Ramos (cell line): ENCODE measurements at regions not wholly inside any gene's neighbourhood (a gene's known extent, or its start where the extent isn't known, plus 50 kb on each side); places are given as distances from the start of the nearest gene placed in this dataset.

Source experiments
- in situ Hi-C: fragments of 300-500 bp; cut with MboI; formaldehyde crosslinking; loops from one replicate; pipeline ENCODE4 v1.14.3; 2022; ENCODE audit warnings: low sequenced_read_pairs; ENCODE audit not compliant: unreplicated experiment

GRCh38 chr1:4108331-4108730 is 208.3 kb upstream of the C1orf174 start:
- in situ Hi-C loops: no loop called here

GRCh38 chr1:4108758-4109627 is 208.9 kb upstream of the C1orf174 start:
- in situ Hi-C loops: no loop called here

GRCh38 chr1:4109628-4109940 is 209.5 kb upstream of the C1orf174 start:
- in situ Hi-C loops: no loop called here

GRCh38 chr1:4110888-4111287 is 210.8 kb upstream of the C1orf174 start:
- in situ Hi-C loops: no loop called here

DNA sequence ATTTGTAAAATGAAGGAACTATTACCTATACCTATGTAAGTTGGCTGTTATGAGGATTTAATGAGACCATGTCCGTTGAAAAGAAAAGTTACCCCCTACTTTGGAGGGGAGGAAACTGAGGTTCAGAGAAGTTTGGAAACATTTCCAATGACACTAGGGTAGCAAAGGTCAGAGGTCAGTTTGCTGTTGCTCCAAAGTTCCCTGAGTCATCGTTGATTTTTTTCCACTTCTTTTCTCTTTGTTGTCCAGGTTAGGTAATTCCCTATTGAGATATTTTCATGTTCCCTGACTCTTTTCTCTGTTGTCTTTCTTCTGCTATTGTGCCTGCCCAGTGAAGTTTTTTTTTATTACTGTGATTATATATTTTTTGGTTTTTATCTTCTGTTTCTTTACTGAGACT is 213.8 kb upstream of the C1orf174 start:
- in situ Hi-C loops: no loop called here

DNA sequence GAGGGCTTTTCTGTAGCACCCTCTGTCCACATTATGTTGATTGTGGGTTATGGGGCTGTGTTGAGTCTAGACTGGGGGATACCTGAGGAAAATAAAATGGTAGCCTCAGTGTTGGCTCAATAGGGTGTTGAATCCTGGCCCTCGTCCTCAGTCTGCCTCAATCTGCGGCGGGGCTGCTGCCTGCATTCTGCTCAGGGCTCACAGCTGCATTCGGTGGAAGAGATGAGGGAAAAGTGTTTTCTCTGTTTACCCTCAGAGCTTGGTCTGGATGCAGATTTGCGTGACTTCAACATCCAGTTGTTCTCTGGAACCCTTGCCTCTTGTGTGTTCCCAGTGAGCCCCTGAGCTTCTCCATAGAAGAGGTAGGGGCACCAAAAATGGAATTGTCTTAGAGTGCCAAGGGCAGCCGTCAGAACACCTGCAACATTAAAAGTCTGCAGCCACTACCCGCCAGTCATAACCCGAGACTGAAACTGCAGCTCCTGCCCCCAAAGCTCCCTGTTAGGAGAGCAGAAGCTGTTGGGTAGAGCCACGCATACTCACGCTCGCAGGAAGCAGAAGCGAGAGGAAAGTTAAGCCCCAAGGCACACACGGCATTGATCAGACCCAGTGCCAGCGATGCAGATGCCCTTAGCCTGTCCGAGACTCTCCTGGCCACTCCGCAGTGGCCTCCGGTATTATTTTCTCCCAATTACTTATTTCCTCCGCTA is 215.3 kb upstream of the C1orf174 start:
- in situ Hi-C loops: no loop called here

GRCh38 chr1:4117196-4117595 is 217.1 kb upstream of the C1orf174 start:
- in situ Hi-C loops: no loop called here

DNA sequence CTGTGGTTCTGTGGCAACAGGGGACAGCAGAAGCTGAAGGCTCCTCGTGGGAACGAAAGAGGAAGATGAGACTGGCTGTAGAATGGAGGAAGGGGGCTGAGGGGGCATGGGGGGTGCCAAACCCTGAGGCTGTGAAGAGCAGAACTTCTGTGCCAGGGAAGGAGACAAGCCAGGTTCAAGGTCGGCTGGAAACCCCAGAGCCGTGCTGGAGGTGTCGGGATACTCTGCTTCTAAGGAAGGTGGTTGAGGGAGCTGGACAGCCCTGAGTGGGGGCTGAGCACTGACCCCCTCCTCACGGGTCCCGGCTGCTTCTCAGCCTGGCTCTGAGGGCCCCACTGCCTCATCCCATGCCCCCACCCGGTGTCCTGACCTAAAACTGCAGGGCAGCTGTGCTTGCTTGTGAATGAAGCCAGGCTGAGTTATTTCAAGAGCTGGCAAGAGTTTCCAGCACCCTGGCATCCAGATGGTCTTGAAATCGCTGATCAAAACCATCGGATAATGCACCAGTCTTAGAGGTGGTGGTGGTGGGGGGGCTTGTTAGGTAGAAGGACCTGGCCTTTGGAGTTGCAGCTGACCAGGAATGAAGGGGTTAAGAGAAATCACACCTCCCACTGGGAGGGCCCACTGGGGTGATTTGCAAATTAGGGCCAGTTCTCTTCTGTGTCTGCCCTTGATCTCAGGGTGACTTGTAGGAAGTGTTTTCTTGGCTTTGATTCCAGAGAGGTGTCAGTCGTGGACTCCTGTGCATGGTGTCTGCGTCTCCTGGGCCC is 218.9 kb upstream of the C1orf174 start:
- in situ Hi-C loops: no loop called here

DNA sequence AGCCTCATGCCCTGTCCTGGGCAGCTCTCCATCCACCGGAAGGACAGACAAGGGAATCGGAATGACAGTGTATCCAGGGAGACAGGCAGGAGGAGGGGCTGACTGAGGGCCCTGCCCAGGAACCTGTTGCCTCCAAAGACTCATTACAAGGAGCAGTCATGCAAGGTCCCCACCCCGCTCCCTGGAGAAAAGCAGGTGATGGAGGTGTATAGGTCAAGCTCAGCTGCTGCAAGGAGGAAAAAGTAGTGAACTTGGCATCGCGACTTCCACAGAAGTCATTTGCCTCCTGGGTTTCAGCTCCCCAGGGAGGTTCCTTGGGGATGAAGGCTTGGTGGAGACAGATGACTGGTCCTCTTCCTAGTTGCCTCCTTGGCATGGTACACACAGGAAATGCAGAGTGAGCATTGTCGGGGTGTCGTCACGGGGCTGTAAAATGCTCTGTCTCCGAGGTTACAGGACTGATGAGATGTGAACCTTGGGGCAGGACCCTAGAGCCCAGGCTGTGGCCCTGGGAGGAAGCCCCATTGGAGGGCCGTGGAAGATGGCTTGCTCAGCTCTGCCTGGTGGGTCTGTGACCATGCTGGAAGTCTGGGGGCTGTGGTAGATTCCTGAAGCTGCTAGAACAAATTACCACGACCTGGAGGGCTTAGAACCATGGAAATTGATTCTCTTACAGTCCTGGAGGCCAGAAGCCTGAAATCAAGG is 219.6 kb upstream of the C1orf174 start:
- in situ Hi-C loops: no loop called here

- in situ Hi-C loops: no loop called here
Measured at GRCh38 chr1:4120557-4121292, 220.7 kb upstream of the C1orf174 start.

GRCh38 chr1:4121293-4121684 is 221.2 kb upstream of the C1orf174 start:
- in situ Hi-C loops: no loop called here

DNA sequence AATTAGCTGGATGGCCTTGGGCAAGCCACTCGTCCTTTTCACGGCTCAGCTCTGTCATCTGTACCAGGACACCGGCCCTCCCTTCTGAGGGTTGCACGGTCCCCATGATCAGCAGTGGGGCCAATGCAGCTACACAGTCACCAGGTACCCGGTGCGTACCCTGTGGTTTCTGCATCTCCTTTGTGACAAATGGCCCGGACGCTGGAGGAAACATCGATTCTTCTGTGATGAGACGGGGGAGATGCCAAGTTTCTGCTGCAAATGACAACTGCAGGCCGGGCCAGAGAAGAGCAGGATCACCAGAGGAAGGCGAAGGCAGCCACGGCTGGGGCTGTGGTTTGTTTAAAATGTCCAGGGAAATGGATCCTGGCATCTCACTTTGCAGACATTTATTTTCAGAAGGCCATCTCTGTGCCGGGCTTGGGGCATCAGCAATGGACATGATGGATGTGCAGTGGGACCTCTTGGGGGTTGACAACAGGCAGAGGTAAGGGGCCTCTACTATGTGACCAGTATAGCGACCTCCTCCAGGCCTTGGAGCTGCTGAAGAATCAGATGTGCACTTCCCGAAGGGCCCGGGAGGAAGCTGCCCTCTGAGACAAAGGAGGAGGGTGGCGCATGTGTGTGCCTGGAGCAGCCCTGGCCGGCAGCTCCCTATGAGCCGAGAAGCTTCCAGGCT is 221.9 kb upstream of the C1orf174 start:
- in situ Hi-C loops: no loop called here

DNA sequence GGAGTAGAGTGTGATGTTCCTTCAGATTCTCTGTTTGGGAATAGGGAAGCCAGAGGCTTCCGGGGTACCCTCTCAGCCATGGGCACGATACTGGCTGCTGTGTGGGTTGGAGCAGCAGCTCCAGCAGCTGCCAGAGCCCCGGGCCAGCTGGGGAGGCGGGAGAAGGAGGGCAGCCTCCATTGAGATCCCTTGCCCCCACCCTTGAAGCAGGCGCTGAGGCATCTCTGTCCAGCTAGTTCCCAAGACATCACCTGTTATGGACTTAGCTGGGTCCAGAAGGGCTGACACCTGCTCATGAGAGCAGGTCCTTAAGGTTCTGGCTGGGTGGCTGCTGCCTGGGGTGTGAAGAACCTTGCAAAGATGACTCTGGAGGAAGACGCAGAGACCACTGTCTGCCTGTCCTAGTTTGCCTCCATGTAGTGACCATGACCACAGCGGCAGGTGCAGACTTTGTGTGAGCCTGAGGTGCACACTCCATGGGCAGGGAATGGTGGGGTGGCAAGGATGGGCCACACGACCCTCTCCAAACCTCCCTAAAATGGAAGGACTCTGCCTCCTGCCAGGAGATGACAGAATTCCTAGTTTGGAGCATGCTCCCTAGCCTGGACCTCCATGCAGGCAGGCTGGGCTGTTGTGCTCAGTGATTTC is 222.6 kb upstream of the C1orf174 start:
- in situ Hi-C loops: no loop called here

GRCh38 chr1:4124631-4125145 is 224.6 kb upstream of the C1orf174 start:
- in situ Hi-C loops: no loop called here

GRCh38 chr1:4126251-4126650 is 226.2 kb upstream of the C1orf174 start:
- in situ Hi-C loops: no loop called here

- in situ Hi-C loops: no loop called here
Measured at GRCh38 chr1:4126731-4127591, 226.9 kb upstream of the C1orf174 start.

DNA sequence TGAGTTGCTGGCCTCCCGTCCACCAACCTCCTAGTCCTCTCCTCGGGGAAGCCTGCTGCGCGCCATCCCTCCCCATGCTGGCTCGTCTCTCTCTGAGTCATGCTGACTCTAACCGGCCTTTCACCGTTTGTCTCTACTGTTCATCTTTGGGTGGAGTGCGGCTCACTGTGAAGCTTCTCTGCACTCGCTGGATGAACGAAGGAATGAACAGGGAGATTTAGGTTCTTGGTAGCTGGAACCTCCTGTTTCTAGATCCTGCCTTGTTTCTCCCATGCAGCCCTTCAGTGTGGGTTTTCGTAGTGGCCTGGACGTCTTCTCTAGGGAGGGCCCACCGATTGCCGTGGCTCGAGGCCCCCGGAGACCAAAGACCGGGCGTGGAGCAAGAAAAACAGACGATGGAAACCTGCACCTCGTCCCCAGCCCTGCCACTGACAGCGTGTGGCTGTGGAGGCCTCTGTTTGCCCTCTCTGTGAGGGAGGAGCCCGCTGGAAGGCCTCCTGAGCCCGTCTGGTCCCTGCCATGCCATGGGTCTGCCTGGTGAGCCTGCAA is 227.6 kb upstream of the C1orf174 start:
- in situ Hi-C loops: no loop called here
